Tibial nerve (tissue), 3 donors: ENCODE measurements at regions not wholly inside any gene's neighbourhood (a gene's known extent, or its start where the extent isn't known, plus 50 kb on each side); places are given as distances from the start of the nearest gene placed in this dataset.

Source experiments
- POLR2A ChIP-seq, 2 donors: fragments of 450-650 bp; IDR thresholded peaks; one replicate each; pipeline ENCODE4 v1.6.1; 2017; ENCODE audit warnings: antibody characterized with exemption in 2 of 2, mild to moderate bottlenecking in 2 of 2, moderate library complexity in 2 of 2
- TF ChIP-seq, protein P1 (sequence below), 5 experiments: fragments of 200-600 bp in 3 of 5; fragments of 450-650 bp in 2 of 5; sonication (generic) in 3 of 5; IDR thresholded peaks; one replicate each; pipeline ENCODE4 v1.5.1; 2016 to 2019; ENCODE audit warnings: antibody characterized with exemption in 5 of 5, mild to moderate bottlenecking in 3 of 5, moderate library complexity in 2 of 5

DNA sequence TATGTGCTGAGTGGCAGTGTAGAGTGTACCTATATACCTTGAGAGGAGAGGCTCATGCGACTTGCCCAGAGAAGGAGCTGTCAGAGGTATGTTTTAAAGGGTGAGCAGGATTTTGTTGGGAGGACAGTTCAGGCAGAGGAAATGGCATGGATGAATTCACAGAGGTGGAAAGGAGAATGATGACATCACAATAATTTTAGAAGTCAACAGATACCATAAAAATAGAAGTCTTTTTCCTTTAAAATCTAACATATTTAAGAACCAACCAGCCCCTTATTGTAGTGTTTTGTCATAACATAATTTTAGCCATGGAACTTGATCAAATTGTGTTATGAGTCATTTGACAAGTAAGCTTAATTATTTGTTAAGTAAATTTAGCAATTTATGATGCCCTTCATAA is 538.1 kb upstream of the GYPC start:
- TF ChIP-seq, protein P1, sequence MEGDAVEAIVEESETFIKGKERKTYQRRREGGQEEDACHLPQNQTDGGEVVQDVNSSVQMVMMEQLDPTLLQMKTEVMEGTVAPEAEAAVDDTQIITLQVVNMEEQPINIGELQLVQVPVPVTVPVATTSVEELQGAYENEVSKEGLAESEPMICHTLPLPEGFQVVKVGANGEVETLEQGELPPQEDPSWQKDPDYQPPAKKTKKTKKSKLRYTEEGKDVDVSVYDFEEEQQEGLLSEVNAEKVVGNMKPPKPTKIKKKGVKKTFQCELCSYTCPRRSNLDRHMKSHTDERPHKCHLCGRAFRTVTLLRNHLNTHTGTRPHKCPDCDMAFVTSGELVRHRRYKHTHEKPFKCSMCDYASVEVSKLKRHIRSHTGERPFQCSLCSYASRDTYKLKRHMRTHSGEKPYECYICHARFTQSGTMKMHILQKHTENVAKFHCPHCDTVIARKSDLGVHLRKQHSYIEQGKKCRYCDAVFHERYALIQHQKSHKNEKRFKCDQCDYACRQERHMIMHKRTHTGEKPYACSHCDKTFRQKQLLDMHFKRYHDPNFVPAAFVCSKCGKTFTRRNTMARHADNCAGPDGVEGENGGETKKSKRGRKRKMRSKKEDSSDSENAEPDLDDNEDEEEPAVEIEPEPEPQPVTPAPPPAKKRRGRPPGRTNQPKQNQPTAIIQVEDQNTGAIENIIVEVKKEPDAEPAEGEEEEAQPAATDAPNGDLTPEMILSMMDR (IDR thresholded peaks at IDR 0.05), result no peak
- TF ChIP-seq POLR2A (IDR thresholded peaks at IDR 0.05), result no peak
